Pons (tissue), 1 donor: ENCODE measurements at regions not wholly inside any gene's neighbourhood (a gene's known extent, or its start where the extent isn't known, plus 50 kb on each side); places are given as distances from the start of the nearest gene placed in this dataset.
"Not testable (repeated sequence)": the region's sequence is repeated elsewhere in the genome, so short reads cannot be mapped to it uniquely, and the experiment has no call there.

Source experiments
- DNase-seq: peaks from one replicate; pipeline ENCODE4 v3.0.0-alpha.2; 2016; ENCODE audit warnings: low spot score

- DNase-seq = no peak
Measured at GRCh38 chr9:75672478-75672877, 218.0 kb upstream of the PCSK5 start.

GRCh38 chr9:75683591-75683990 lies 206.9 kb upstream of the PCSK5 start:
- no peak for DNase-seq

GRCh38 chr9:75685062-75685461 lies 205.4 kb upstream of the PCSK5 start:
- DNase-seq = peak; percentile 12

- no peak for DNase-seq
Measured at GRCh38 chr9:75687359-75687953, 203.0 kb upstream of the PCSK5 start.

- DNase-seq = not testable (repeated sequence)
Measured at GRCh38 chr9:75690551-75690950, 199.9 kb upstream of the PCSK5 start.

- no peak for DNase-seq
Measured at GRCh38 chr9:75691408-75691807, 199.1 kb upstream of the PCSK5 start.

- no peak for DNase-seq
Measured at GRCh38 chr9:75692309-75692708, 198.2 kb upstream of the PCSK5 start.

- DNase-seq = no peak
Measured at GRCh38 chr9:75695921-75696320, 194.6 kb upstream of the PCSK5 start.

- DNase-seq = no peak
Measured at GRCh38 chr9:75699017-75699416, 191.5 kb upstream of the PCSK5 start.

GRCh38 chr9:75699625-75700251 lies 190.7 kb upstream of the PCSK5 start:
- no peak for DNase-seq

- no peak for DNase-seq
Measured at GRCh38 chr9:75700252-75700640, 190.2 kb upstream of the PCSK5 start.

GRCh38 chr9:75707191-75707590 lies 183.3 kb upstream of the PCSK5 start:
- DNase-seq = no peak

- DNase-seq = no peak
Measured at GRCh38 chr9:75709698-75710097, 180.8 kb upstream of the PCSK5 start.

- no peak for DNase-seq
Measured at GRCh38 chr9:75712700-75713099, 177.8 kb upstream of the PCSK5 start.

- DNase-seq = no peak
Measured at GRCh38 chr9:75713335-75713734, 177.1 kb upstream of the PCSK5 start.

GRCh38 chr9:75715360-75715759 lies 175.1 kb upstream of the PCSK5 start:
- no peak for DNase-seq

- DNase-seq = no peak
Measured at GRCh38 chr9:75718677-75719076, 171.8 kb upstream of the PCSK5 start.

GRCh38 chr9:75728391-75728790 lies 162.1 kb upstream of the PCSK5 start:
- no peak for DNase-seq

- no peak for DNase-seq
Measured at GRCh38 chr9:75734802-75735201, 155.7 kb upstream of the PCSK5 start.

GRCh38 chr9:75739884-75740611 lies 150.4 kb upstream of the PCSK5 start:
- no peak for DNase-seq

GRCh38 chr9:75743855-75744254 lies 146.6 kb upstream of the PCSK5 start:
- DNase-seq = no peak

- no peak for DNase-seq
Measured at GRCh38 chr9:75754080-75754479, 136.4 kb upstream of the PCSK5 start.

- DNase-seq = no peak
Measured at GRCh38 chr9:75775166-75775565, 115.3 kb upstream of the PCSK5 start.
